WTC11 (cell line): ENCODE measurements at regions not wholly inside any gene's neighbourhood (a gene's known extent, or its start where the extent isn't known, plus 50 kb on each side); places are given as distances from the start of the nearest gene placed in this dataset.

Experiments used
- IRF2 ChIP-seq: sonication (generic); formaldehyde crosslinking; IDR thresholded peaks from 2 replicates; pipeline ENCODE4 v1.8.0; 2022; ENCODE audit warnings: low read depth, missing genetic modification reagents, borderline replicate concordance
- TF ChIP-seq, protein P1 (sequence below): fragments of 200-600 bp; IDR thresholded peaks from 2 replicates; pipeline ENCODE4 v1.8.0; 2022; ENCODE audit warnings: antibody characterized with exemption

DNA sequence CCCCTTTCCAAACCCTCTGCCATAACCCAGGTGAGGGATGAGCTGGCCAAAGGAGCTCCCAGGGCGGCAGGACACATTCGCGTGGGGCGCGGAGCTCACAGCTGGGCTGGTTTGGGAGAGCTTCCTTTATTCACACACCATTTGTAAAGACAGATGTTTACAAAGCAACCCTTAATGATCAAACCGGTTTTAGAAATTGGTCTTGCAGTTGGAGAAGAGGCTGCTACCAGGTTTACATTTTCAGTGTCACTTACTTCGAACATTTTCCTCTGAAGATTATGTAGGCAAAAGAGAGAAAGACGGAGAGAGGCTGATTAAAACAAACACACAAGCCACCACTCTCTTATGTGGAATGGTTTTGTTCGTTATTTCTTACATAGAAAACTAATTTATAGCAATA, 648.7 kb downstream of the IRX1 start:
- TF ChIP-seq, protein P1, sequence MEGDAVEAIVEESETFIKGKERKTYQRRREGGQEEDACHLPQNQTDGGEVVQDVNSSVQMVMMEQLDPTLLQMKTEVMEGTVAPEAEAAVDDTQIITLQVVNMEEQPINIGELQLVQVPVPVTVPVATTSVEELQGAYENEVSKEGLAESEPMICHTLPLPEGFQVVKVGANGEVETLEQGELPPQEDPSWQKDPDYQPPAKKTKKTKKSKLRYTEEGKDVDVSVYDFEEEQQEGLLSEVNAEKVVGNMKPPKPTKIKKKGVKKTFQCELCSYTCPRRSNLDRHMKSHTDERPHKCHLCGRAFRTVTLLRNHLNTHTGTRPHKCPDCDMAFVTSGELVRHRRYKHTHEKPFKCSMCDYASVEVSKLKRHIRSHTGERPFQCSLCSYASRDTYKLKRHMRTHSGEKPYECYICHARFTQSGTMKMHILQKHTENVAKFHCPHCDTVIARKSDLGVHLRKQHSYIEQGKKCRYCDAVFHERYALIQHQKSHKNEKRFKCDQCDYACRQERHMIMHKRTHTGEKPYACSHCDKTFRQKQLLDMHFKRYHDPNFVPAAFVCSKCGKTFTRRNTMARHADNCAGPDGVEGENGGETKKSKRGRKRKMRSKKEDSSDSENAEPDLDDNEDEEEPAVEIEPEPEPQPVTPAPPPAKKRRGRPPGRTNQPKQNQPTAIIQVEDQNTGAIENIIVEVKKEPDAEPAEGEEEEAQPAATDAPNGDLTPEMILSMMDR: no peak
- TF ChIP-seq IRF2 (CRISPR knock-in tag): no peak
